LNCAP (cell line): ENCODE measurements at regions not wholly inside any gene's neighbourhood (a gene's known extent, or its start where the extent isn't known, plus 50 kb on each side); places are given as distances from the start of the nearest gene placed in this dataset.

Experiments
- CTCF ChIP-seq: fragments of 450-650 bp; IDR thresholded peaks from 2 replicates; pipeline ENCODE4 v1.5.1; 2017; ENCODE audit warnings: mild to moderate bottlenecking

- no peak for TF ChIP-seq CTCF
These were observed 87.6 kb upstream of the TOX3 start for GRCh38 chr16:52634528-52634927.

- TF ChIP-seq CTCF = no peak
These were observed 87.2 kb upstream of the TOX3 start for GRCh38 chr16:52634104-52634503.

- no peak for TF ChIP-seq CTCF
These were observed 86.3 kb upstream of the TOX3 start for GRCh38 chr16:52633230-52633629.

GRCh38 chr16:52631711-52632110 is 84.8 kb upstream of the TOX3 start:
- TF ChIP-seq CTCF = no peak

GRCh38 chr16:52630711-52631110 is 83.8 kb upstream of the TOX3 start:
- no peak for TF ChIP-seq CTCF

GRCh38 chr16:52629296-52629695 is 82.4 kb upstream of the TOX3 start:
- TF ChIP-seq CTCF = no peak

GRCh38 chr16:52624891-52625290 is 77.9 kb upstream of the TOX3 start:
- no peak for TF ChIP-seq CTCF

- no peak for TF ChIP-seq CTCF
These were observed 74.7 kb upstream of the TOX3 start for GRCh38 chr16:52621651-52622050.
